GM23248 (cell line): ENCODE measurements at regions not wholly inside any gene's neighbourhood (a gene's known extent, or its start where the extent isn't known, plus 50 kb on each side); places are given as distances from the start of the nearest gene placed in this dataset.

Experiments used
- EZH2 ChIP-seq: fragments of 200-600 bp; sonication (generic); IDR thresholded peaks from 2 replicates; pipeline ENCODE4 v1.6.1; 2018; ENCODE audit warnings: antibody characterized with exemption, mild to moderate bottlenecking; ENCODE audit not compliant: insufficient read depth, poor library complexity, severe bottlenecking
- EZH2phosphoT487 ChIP-seq: fragments of 200-600 bp; sonication (generic); IDR thresholded peaks from 2 replicates; pipeline ENCODE4 v1.6.1; 2018; ENCODE audit warnings: antibody characterized with exemption, moderate library complexity, mild to moderate bottlenecking, low read depth; ENCODE audit not compliant: insufficient read depth

DNA sequence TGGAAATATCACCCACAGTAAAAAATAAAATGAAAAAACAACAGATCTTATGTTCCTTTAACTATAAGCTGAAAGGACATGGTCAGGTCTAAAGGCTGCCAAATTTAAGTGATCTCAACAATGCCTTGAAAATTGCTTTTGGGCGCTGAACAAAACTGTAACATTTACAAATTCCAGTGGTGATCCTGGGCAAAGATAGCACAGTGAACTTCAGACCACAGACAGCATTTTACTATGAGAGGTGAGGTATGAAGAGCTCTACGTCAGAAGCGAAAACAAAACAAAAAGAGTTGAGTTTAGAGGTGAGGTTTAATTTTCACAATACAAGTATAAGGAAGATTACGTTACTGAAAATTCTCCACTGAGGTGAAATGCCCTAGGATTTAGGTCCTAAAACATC, 165.8 kb upstream of the STK32A start:
- no peak for TF ChIP-seq EZH2
- TF ChIP-seq EZH2phosphoT487 = no peak
